Hematopoietic multipotent progenitor cell (in vitro differentiated cells): ENCODE measurements at regions not wholly inside any gene's neighbourhood (a gene's known extent, or its start where the extent isn't known, plus 50 kb on each side); places are given as distances from the start of the nearest gene placed in this dataset.

Experiments used
- DNase-seq, 3 donors: peaks; one replicate each; pipeline ENCODE4 v3.0.0-alpha.2; 2011 to 2015; ENCODE audit warnings: low read depth in 2 of 3, low spot score in 2 of 3

GRCh38 chr3:163891771-163892170 is 1186.5 kb downstream of the SI start:
- DNase-seq, result no peak

- no peak for DNase-seq
Observed at GRCh38 chr3:163890661-163891060, 1187.6 kb downstream of the SI start.

- DNase-seq, result no peak
Observed at GRCh38 chr3:163879172-163879571, 1199.1 kb downstream of the SI start.

- DNase-seq, result no peak
Observed at GRCh38 chr3:163878396-163878795, 1199.9 kb downstream of the SI start.

- no peak for DNase-seq
Observed at GRCh38 chr3:163877805-163878204, 1200.5 kb downstream of the SI start.

- DNase-seq, result no peak
Observed at GRCh38 chr3:163863146-163863545, 1215.2 kb downstream of the SI start.

- no peak for DNase-seq
Observed at GRCh38 chr3:163852233-163852632, 1226.1 kb downstream of the SI start.

GRCh38 chr3:163838769-163839168 is 1239.5 kb downstream of the SI start:
- DNase-seq, result no peak

- DNase-seq, result no peak
Observed at GRCh38 chr3:163832547-163832946, 1245.7 kb downstream of the SI start.

- DNase-seq, result no peak
Observed at GRCh38 chr3:163821841-163822240, 1256.5 kb downstream of the SI start.

GRCh38 chr3:163817015-163817414 is 1261.3 kb downstream of the SI start:
- no peak for DNase-seq

GRCh38 chr3:163813935-163814334 is 1264.4 kb downstream of the SI start:
- no peak for DNase-seq

- no peak for DNase-seq
Observed at GRCh38 chr3:163812006-163812405, 1266.3 kb downstream of the SI start.

GRCh38 chr3:163809540-163809993 is 1268.7 kb downstream of the SI start:
- DNase-seq, result no peak

GRCh38 chr3:163786416-163786815 is 1291.9 kb downstream of the SI start:
- DNase-seq, result no peak

GRCh38 chr3:163785693-163786092 is 1292.6 kb downstream of the SI start:
- no peak for DNase-seq

GRCh38 chr3:163779396-163780344 is 1298.6 kb downstream of the SI start:
- DNase-seq, result no peak

GRCh38 chr3:163776743-163777142 is 1301.6 kb downstream of the SI start:
- no peak for DNase-seq

GRCh38 chr3:163773136-163773535 is 1305.2 kb downstream of the SI start:
- DNase-seq, result no peak

GRCh38 chr3:163768048-163768447 is 1310.2 kb downstream of the SI start:
- no peak for DNase-seq

GRCh38 chr3:163766112-163766511 is 1312.2 kb downstream of the SI start:
- no peak for DNase-seq

GRCh38 chr3:163753033-163753432 is 1325.3 kb downstream of the SI start:
- no peak for DNase-seq
